GM21360 (cell line): ENCODE measurements at regions not wholly inside any gene's neighbourhood (a gene's known extent, or its start where the extent isn't known, plus 50 kb on each side); places are given as distances from the start of the nearest gene placed in this dataset.

Experiments used
- ATAC-seq: cut with Tn5 transposase; IDR thresholded peaks from one replicate; pipeline ENCODE4 v1.9.1; 2021; ENCODE audit warnings: mild to moderate bottlenecking, moderate library complexity; ENCODE audit not compliant: unreplicated experiment

GRCh38 chr2:64768491-64769005 lies 114.8 kb upstream of the SERTAD2 start:
- ATAC-seq = peak; percentile 3

GRCh38 chr2:64769392-64770044 lies 115.8 kb upstream of the SERTAD2 start:
- no peak for ATAC-seq

GRCh38 chr2:64770137-64770780 lies 116.5 kb upstream of the SERTAD2 start:
- no peak for ATAC-seq

- ATAC-seq = no peak
Measured at GRCh38 chr2:64770781-64771334, 117.1 kb upstream of the SERTAD2 start.

GRCh38 chr2:64771737-64772136 lies 118.0 kb upstream of the SERTAD2 start:
- ATAC-seq = no peak

- no peak for ATAC-seq
Measured at GRCh38 chr2:64773461-64774118, 119.9 kb upstream of the SERTAD2 start.

GRCh38 chr2:64777841-64778240 lies 124.1 kb upstream of the SERTAD2 start:
- ATAC-seq = no peak

GRCh38 chr2:64779117-64779690 lies 125.5 kb upstream of the SERTAD2 start:
- ATAC-seq = no peak

GRCh38 chr2:64780041-64780440 lies 126.3 kb upstream of the SERTAD2 start:
- no peak for ATAC-seq

GRCh38 chr2:64781711-64782390 lies 128.1 kb upstream of the SERTAD2 start:
- no peak for ATAC-seq

- ATAC-seq = no peak
Measured at GRCh38 chr2:64784168-64785061, 130.7 kb upstream of the SERTAD2 start.

- no peak for ATAC-seq
Measured at GRCh38 chr2:64785245-64785644, 131.5 kb upstream of the SERTAD2 start.

GRCh38 chr2:64786343-64787018 lies 132.8 kb upstream of the SERTAD2 start:
- no peak for ATAC-seq

- no peak for ATAC-seq
Measured at GRCh38 chr2:64787019-64787365, 133.3 kb upstream of the SERTAD2 start.

- ATAC-seq = no peak
Measured at GRCh38 chr2:64787698-64788097, 134.0 kb upstream of the SERTAD2 start.

GRCh38 chr2:64789466-64790320 lies 136.0 kb upstream of the SERTAD2 start:
- no peak for ATAC-seq

GRCh38 chr2:64792300-64792699 lies 138.6 kb upstream of the SERTAD2 start:
- no peak for ATAC-seq

GRCh38 chr2:64792995-64793639 lies 139.4 kb upstream of the SERTAD2 start:
- ATAC-seq = no peak
